ENCODE measurements at regions not wholly inside any gene's neighbourhood (a gene's known extent, or its start where the extent isn't known, plus 50 kb on each side); places are given as distances from the start of the nearest gene placed in this dataset.

GRCh38 chr4:62896721-62897120 lies 1512.5 kb downstream of the TECRL start:
- TF ChIP-seq POLR2AphosphoS5 (IDR thresholded peaks at IDR 0.05; ENCODE audit: insufficient read depth in 1 of 2, low read depth in 1 of 2) (no peak), POLR2A (IDR thresholded peaks at IDR 0.05) (no peak)
